DND-41 (cell line): ENCODE measurements at regions not wholly inside any gene's neighbourhood (a gene's known extent, or its start where the extent isn't known, plus 50 kb on each side); places are given as distances from the start of the nearest gene placed in this dataset.

Experiments used
- EZH2 ChIP-seq: IDR thresholded peaks from 3 replicates; pipeline ENCODE4 v1.6.1; 2012; ENCODE audit warnings: borderline replicate concordance, low read depth, mild to moderate bottlenecking, moderate library complexity, low read length, inconsistent platforms; ENCODE audit not compliant: severe bottlenecking
- TF ChIP-seq, protein P1 (sequence below): IDR thresholded peaks from 2 replicates; pipeline ENCODE4 v1.5.1; 2012; ENCODE audit warnings: borderline replicate concordance, low read length, moderate library complexity, mild to moderate bottlenecking; ENCODE audit not compliant: poor library complexity, severe bottlenecking; ENCODE audit errors: extremely low read depth

DNA sequence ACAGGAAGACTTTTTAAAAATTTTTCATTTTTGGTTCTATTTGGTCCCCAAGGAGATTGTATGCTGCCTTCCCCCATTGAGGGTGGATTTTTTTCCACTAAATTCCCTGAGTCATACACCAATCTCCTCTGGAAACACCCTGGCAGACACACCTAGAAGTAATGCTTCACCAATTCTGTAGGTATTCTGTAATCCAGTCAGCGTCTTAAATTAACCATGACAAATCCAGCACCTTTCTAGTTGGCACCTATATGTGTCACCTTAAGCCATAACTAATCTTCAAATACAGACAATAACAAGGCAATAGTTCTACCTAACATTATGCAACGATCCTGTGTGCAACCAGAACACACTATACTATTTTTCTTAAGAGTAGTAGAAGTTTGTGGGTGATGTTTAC, 459.1 kb upstream of the NDN start:
- TF ChIP-seq, protein P1, sequence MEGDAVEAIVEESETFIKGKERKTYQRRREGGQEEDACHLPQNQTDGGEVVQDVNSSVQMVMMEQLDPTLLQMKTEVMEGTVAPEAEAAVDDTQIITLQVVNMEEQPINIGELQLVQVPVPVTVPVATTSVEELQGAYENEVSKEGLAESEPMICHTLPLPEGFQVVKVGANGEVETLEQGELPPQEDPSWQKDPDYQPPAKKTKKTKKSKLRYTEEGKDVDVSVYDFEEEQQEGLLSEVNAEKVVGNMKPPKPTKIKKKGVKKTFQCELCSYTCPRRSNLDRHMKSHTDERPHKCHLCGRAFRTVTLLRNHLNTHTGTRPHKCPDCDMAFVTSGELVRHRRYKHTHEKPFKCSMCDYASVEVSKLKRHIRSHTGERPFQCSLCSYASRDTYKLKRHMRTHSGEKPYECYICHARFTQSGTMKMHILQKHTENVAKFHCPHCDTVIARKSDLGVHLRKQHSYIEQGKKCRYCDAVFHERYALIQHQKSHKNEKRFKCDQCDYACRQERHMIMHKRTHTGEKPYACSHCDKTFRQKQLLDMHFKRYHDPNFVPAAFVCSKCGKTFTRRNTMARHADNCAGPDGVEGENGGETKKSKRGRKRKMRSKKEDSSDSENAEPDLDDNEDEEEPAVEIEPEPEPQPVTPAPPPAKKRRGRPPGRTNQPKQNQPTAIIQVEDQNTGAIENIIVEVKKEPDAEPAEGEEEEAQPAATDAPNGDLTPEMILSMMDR: no peak
- no peak for TF ChIP-seq EZH2
